H9 (cell line): ENCODE measurements at regions not wholly inside any gene's neighbourhood (a gene's known extent, or its start where the extent isn't known, plus 50 kb on each side); places are given as distances from the start of the nearest gene placed in this dataset.
"Not testable (repeated sequence)": the region's sequence is repeated elsewhere in the genome, so short reads cannot be mapped to it uniquely, and the experiment has no call there.

ENCODE experiments used
- DNase-seq: peaks from one replicate; pipeline ENCODE4 v3.0.0-alpha.2; 2017
- H2AFZ ChIP-seq: one replicate; pipeline ENCODE4 v1.6.1; 2013; ENCODE audit warnings: mild to moderate bottlenecking, low read length, control low read depth, moderate library complexity
- H2AK5ac ChIP-seq: 2 replicates; pipeline ENCODE4 v1.6.1; 2013; ENCODE audit warnings: low read length, control low read depth, mixed read lengths; ENCODE audit not compliant: insufficient read length
- H2BK120ac ChIP-seq: one replicate; pipeline ENCODE4 v1.6.1; 2013; ENCODE audit warnings: low read depth, mild to moderate bottlenecking, low read length, control low read depth, inconsistent platforms; ENCODE audit not compliant: poor library complexity, severe bottlenecking
- H2BK12ac ChIP-seq: 2 replicates; pipeline ENCODE4 v1.6.1; 2013; ENCODE audit warnings: low read length, control low read depth, mixed read lengths, low read depth; ENCODE audit not compliant: insufficient read length
- H2BK15ac ChIP-seq: 2 replicates; pipeline ENCODE4 v1.6.1; 2013; ENCODE audit warnings: low read depth, low read length, control low read depth
- H2BK20ac ChIP-seq: one replicate; pipeline ENCODE4 v1.6.1; 2013; ENCODE audit warnings: low read depth, mild to moderate bottlenecking, low read length, control low read depth, inconsistent platforms; ENCODE audit not compliant: poor library complexity, severe bottlenecking
- H2BK5ac ChIP-seq: 2 replicates; pipeline ENCODE4 v1.6.1; 2013; ENCODE audit warnings: low read length, control low read depth, mixed read lengths; ENCODE audit not compliant: insufficient read length
- H3K14ac ChIP-seq: 2 replicates; pipeline ENCODE4 v1.6.1; 2013; ENCODE audit warnings: low read length, control low read depth; ENCODE audit not compliant: insufficient read depth
- H3K18ac ChIP-seq: 2 replicates; pipeline ENCODE4 v1.6.1; 2013; ENCODE audit warnings: low read depth, mild to moderate bottlenecking, mixed read lengths, low read length, control low read depth; ENCODE audit not compliant: insufficient read length
- H3K23ac ChIP-seq: 2 replicates; pipeline ENCODE4 v1.6.1; 2013; ENCODE audit warnings: low read length, control low read depth, mixed read lengths, low read depth; ENCODE audit not compliant: insufficient read length
- H3K23me2 ChIP-seq: 2 replicates; pipeline ENCODE4 v1.6.1; 2013; ENCODE audit warnings: low read depth, mild to moderate bottlenecking, mixed read lengths, low read length, control low read depth; ENCODE audit not compliant: insufficient read length, poor library complexity, severe bottlenecking
- H3K27ac ChIP-seq: 2 replicates; pipeline ENCODE4 v1.5.1; 2013; ENCODE audit warnings: low read length, control low read depth, mixed read lengths, low read depth; ENCODE audit not compliant: insufficient read length
- H3K27me3 ChIP-seq: 2 replicates; pipeline ENCODE4 v1.6.1; 2013; ENCODE audit warnings: low read length, control low read depth, inconsistent platforms; ENCODE audit not compliant: insufficient read depth
- H3K4ac ChIP-seq: 2 replicates; pipeline ENCODE4 v1.6.1; 2013; ENCODE audit warnings: low read depth, mild to moderate bottlenecking, control low read depth, inconsistent platforms, low read length, moderate library complexity
- H3K4me1 ChIP-seq: 2 replicates; pipeline ENCODE4 v1.6.1; 2013; ENCODE audit warnings: low read length, control low read depth, inconsistent platforms; ENCODE audit not compliant: insufficient read depth
- H3K4me2 ChIP-seq: 2 replicates; pipeline ENCODE4 v1.6.1; 2013; ENCODE audit warnings: low read length, control low read depth, mixed read lengths; ENCODE audit not compliant: insufficient read length, insufficient read depth
- H3K56ac ChIP-seq: 2 replicates; pipeline ENCODE4 v1.6.1; 2013; ENCODE audit warnings: low read depth, mild to moderate bottlenecking, mixed read lengths, low read length, control low read depth; ENCODE audit not compliant: insufficient read length
- H3K79me1 ChIP-seq: 2 replicates; pipeline ENCODE4 v1.6.1; 2013; ENCODE audit warnings: low read depth, mild to moderate bottlenecking, moderate library complexity, low read length, control low read depth, inconsistent platforms; ENCODE audit not compliant: insufficient read depth, poor library complexity, severe bottlenecking
- H3K79me2 ChIP-seq: 2 replicates; pipeline ENCODE4 v1.6.1; 2013; ENCODE audit warnings: low read length, control low read depth, inconsistent platforms; ENCODE audit not compliant: insufficient read depth
- H3K9ac ChIP-seq: 2 replicates; pipeline ENCODE4 v1.6.1; 2013; ENCODE audit warnings: low read length, control low read depth, mixed read lengths; ENCODE audit not compliant: insufficient read length; ENCODE audit errors: extremely low read depth
- H3K9me3 ChIP-seq: one replicate; pipeline ENCODE4 v1.6.1; 2013; ENCODE audit warnings: low read depth, low read length, inconsistent platforms; ENCODE audit not compliant: control insufficient read depth
- H3T11ph ChIP-seq: one replicate; pipeline ENCODE4 v1.6.1; 2013; ENCODE audit warnings: mild to moderate bottlenecking, low read length, control low read depth, inconsistent platforms
- H4K20me1 ChIP-seq: one replicate; pipeline ENCODE4 v1.6.1; 2013; ENCODE audit not compliant: control insufficient read depth, insufficient read length, insufficient read depth
- H4K5ac ChIP-seq: 2 replicates; pipeline ENCODE4 v1.6.1; 2013; ENCODE audit warnings: low read depth, mild to moderate bottlenecking, mixed read lengths, low read length, control low read depth; ENCODE audit not compliant: insufficient read length
- H4K8ac ChIP-seq: replicated peaks from 2 replicates; pipeline ENCODE4 v1.6.1; 2013; ENCODE audit warnings: low read length, control low read depth, mixed read lengths, low read depth; ENCODE audit not compliant: insufficient read length
- H4K91ac ChIP-seq: 2 replicates; pipeline ENCODE4 v1.6.1; 2013; ENCODE audit warnings: low read depth, mild to moderate bottlenecking, moderate library complexity, mixed read lengths, low read length, control low read depth; ENCODE audit not compliant: insufficient read length
- H3K27ac Mint-ChIP-seq, 3 experiments: 2 replicates in 2 of 3; 3 replicates in 1 of 3; pipeline ENCODE4 v1.8.0; 2020 to 2021; ENCODE audit warnings: mixed read lengths in 3 of 3, mild to moderate bottlenecking in 1 of 3, moderate library complexity in 1 of 3
- H3K27me3 Mint-ChIP-seq: 2 replicates; pipeline ENCODE4 v1.8.0; 2021; ENCODE audit warnings: low read depth, mild to moderate bottlenecking, moderate library complexity, mixed read lengths
- H3K36me3 Mint-ChIP-seq, 3 experiments: 2 replicates in 2 of 3; 3 replicates in 1 of 3; pipeline ENCODE4 v1.8.0; 2020 to 2021; ENCODE audit warnings: low read depth in 3 of 3, mixed read lengths in 3 of 3; ENCODE audit not compliant: insufficient read depth in 1 of 3
- H3K4me1 Mint-ChIP-seq, 2 experiments: 2 replicates each; pipeline ENCODE4 v1.8.0; 2020; ENCODE audit warnings: mixed read lengths in 2 of 2
- H3K4me3 Mint-ChIP-seq, 2 experiments: 2 replicates in 1 of 2; 3 replicates in 1 of 2; pipeline ENCODE4 v1.8.0; 2020 to 2021; ENCODE audit warnings: mild to moderate bottlenecking in 2 of 2, mixed read lengths in 2 of 2, moderate library complexity in 1 of 2
- H3K9me3 Mint-ChIP-seq, 2 experiments: 2 replicates in 1 of 2; 3 replicates in 1 of 2; pipeline ENCODE4 v1.8.0; 2020; ENCODE audit warnings: mild to moderate bottlenecking in 2 of 2, mixed read lengths in 2 of 2, moderate library complexity in 1 of 2
- CTCF ChIP-seq: fragments of 200-600 bp; sonication (generic); conservative IDR thresholded peaks from 3 replicates; pipeline ENCODE4 v1.8.0; 2021; ENCODE audit warnings: antibody characterized with exemption, mild to moderate bottlenecking
- WGBS: extraction: QIAGEN DNeasy Blood & Tissue Kit; methylation state at CpG from one replicate; pipeline ENCODE4 v1.1.7; 2013; ENCODE audit warnings: missing lambda C conversion rate, low lambda C conversion rate, mixed read lengths; ENCODE audit not compliant: insufficient read length; ENCODE audit errors: extremely low coverage; 5-methylcytosine and 5-hydroxymethylcytosine counted together

- H4K8ac ChIP-seq: no peak overlapping the region
- H3K23ac ChIP-seq: no peak overlapping the region
- H3K18ac ChIP-seq: no peak overlapping the region
- no peak overlapping the region for H3K9ac ChIP-seq
- H2BK120ac ChIP-seq: no peak overlapping the region
- H3K4me1 ChIP-seq: no peaks in the 10 kb centered on the region
- H2BK15ac ChIP-seq: no peak overlapping the region
- no peaks in the 10 kb centered on the region for H3K36me3 Mint-ChIP-seq
- H3K4me3 Mint-ChIP-seq: no peak overlapping the region
- H3K27ac ChIP-seq: no peak overlapping the region
- TF ChIP-seq CTCF: no peak
- peaks cover 0 to 3% of the 10 kb centered on the region in 2 experiments; a peak in 1 of 5 replicates for H3K9me3 Mint-ChIP-seq
- H3K4me2 ChIP-seq: no peak overlapping the region
- no peaks in the 10 kb centered on the region for H4K20me1 ChIP-seq
- no peaks in the 10 kb centered on the region; the same call in 1 of the 2 replicates for H3K79me2 ChIP-seq
- H4K91ac ChIP-seq: no peak overlapping the region
- no peak overlapping the region for H2BK20ac ChIP-seq
- H3K27me3 Mint-ChIP-seq: no peaks in the 10 kb centered on the region
- H3K56ac ChIP-seq: no peak overlapping the region
- no peak overlapping the region for H2AK5ac ChIP-seq
- H3K14ac ChIP-seq: no peak overlapping the region
- WGBS: no CpG with 5 or more reads among the region's 2 CpGs
- H3T11ph ChIP-seq: no peak overlapping the region
- no peak overlapping the region for H3K27ac Mint-ChIP-seq
- H2BK12ac ChIP-seq: no peak overlapping the region
- H4K5ac ChIP-seq: no peak overlapping the region
- H3K4ac ChIP-seq: no peak overlapping the region
- no peak for DNase-seq
- peaks cover 0 to 4% of the 10 kb centered on the region in 2 experiments; a peak in 2 of 4 replicates for H3K4me1 Mint-ChIP-seq
- H2AFZ ChIP-seq: no peak overlapping the region
- H3K79me1 ChIP-seq: no peaks in the 10 kb centered on the region
- H3K27me3 ChIP-seq: no peaks in the 10 kb centered on the region
- H2BK5ac ChIP-seq: no peak overlapping the region
- H3K23me2 ChIP-seq: no peaks in the 10 kb centered on the region
- H3K9me3 ChIP-seq: no peaks in the 10 kb centered on the region
Observed at GRCh38 chr3:5699811-5700210, 512.3 kb downstream of the EDEM1 start.

GRCh38 chr3:5701005-5701404, 513.5 kb downstream of the EDEM1 start:
- H2BK5ac ChIP-seq, H3K23me2 ChIP-seq, H3K23ac ChIP-seq, H4K20me1 ChIP-seq, H2BK120ac ChIP-seq, H3K4me3 Mint-ChIP-seq, H3K36me3 Mint-ChIP-seq, H2BK20ac ChIP-seq, H4K5ac ChIP-seq, H3K27ac ChIP-seq, H3K14ac ChIP-seq, H3K27me3 ChIP-seq, H4K91ac ChIP-seq, H3K79me1 ChIP-seq, H3K79me2 ChIP-seq, H4K8ac ChIP-seq, H2AK5ac ChIP-seq, H2AFZ ChIP-seq, H3K9ac ChIP-seq, H3K56ac ChIP-seq, H2BK15ac ChIP-seq, H3T11ph ChIP-seq, H3K4me2 ChIP-seq, H3K27me3 Mint-ChIP-seq, H3K9me3 ChIP-seq, H3K4me1 Mint-ChIP-seq, DNase-seq, H3K9me3 Mint-ChIP-seq, H3K4ac ChIP-seq, H3K4me1 ChIP-seq, H2BK12ac ChIP-seq, H3K18ac ChIP-seq: not testable (repeated sequence)
- peak overlapping the region in 1 of 3 experiments; percentile 3; a peak in 2 of 7 replicates for H3K27ac Mint-ChIP-seq
- no CpG with 5 or more reads among the region's 2 CpGs for WGBS
